SK-N-SH (cell line): ENCODE measurements at regions not wholly inside any gene's neighbourhood (a gene's known extent, or its start where the extent isn't known, plus 50 kb on each side); places are given as distances from the start of the nearest gene placed in this dataset.

Experiments used
- CTCF ChIA-PET: fragments of 300-600, 350-600 bp; formaldehyde crosslinking; extraction: SDS; loops from one replicate; lab custom pipeline; 2021; lab: Yijun Ruan, JAX
- POLR2A ChIA-PET: fragments of 350-600 bp; sonication (Branson Sonifier 250); formaldehyde crosslinking; extraction: SDS; loops from one replicate; lab custom pipeline; 2020; ENCODE audit warnings: antibody characterized with exemption, inconsistent platforms; lab: Yijun Ruan, JAX
- DNase-seq: peaks from one replicate; pipeline ENCODE4 v3.0.0; 2012
- H2AFZ ChIP-seq: fragments of 200-600 bp; sonication (generic); 2 replicates; pipeline ENCODE4 v1.8.1; 2016; ENCODE audit warnings: antibody characterized with exemption, mild to moderate bottlenecking, low read depth
- H3F3A ChIP-seq: fragments of 200-600 bp; sonication (generic); replicated peaks from 2 replicates; pipeline ENCODE3; 2016; ENCODE audit warnings: antibody characterized with exemption, mild to moderate bottlenecking; ENCODE audit not compliant: insufficient read depth
- H3K27ac ChIP-seq, 2 experiments: fragments of 200-500 bp in 1 of 2; fragments of 200-600 bp in 1 of 2; sonication (Bioruptor generic) in 1 of 2; sonication (generic), shearing (Covaris generic) in 1 of 2; 2 replicates each; pipeline versions ENCODE4 v1.5.1 to v1.6.1; 2014 to 2016; ENCODE audit warnings: low read depth in 2 of 2, inconsistent platforms in 1 of 2, low read length in 1 of 2, mild to moderate bottlenecking in 1 of 2, mixed read lengths in 1 of 2
- H3K27me3 ChIP-seq: fragments of 200-600 bp; sonication (generic), shearing (Covaris generic); 2 replicates; pipeline ENCODE4 v1.6.1; 2016; ENCODE audit warnings: mixed run types; ENCODE audit not compliant: insufficient read depth
- H3K36me3 ChIP-seq, 2 experiments: fragments of 200-500 bp in 1 of 2; fragments of 200-600 bp in 1 of 2; sonication (Bioruptor generic) in 1 of 2; sonication (generic) in 1 of 2; replicated peaks in 1 of 2; 2 replicates each; pipeline versions ENCODE3 to v1.5.1; 2014 to 2016; ENCODE audit warnings: low read length in 1 of 2, mild to moderate bottlenecking in 1 of 2; ENCODE audit not compliant: insufficient read depth in 2 of 2, control insufficient read depth in 1 of 2
- H3K4me1 ChIP-seq, 2 experiments: fragments of 200-500 bp in 1 of 2; fragments of 200-600 bp in 1 of 2; sonication (Bioruptor generic) in 1 of 2; sonication (generic), shearing (Covaris generic) in 1 of 2; 2 replicates each; pipeline versions ENCODE4 v1.5.1 to v1.6.1; 2014 to 2016; ENCODE audit warnings: low read depth in 1 of 2, low read length in 1 of 2, mixed run types in 1 of 2; ENCODE audit not compliant: insufficient read depth in 2 of 2, control insufficient read depth in 1 of 2
- H3K4me2 ChIP-seq: fragments of 200-600 bp; sonication (generic), shearing (Covaris generic); 2 replicates; pipeline ENCODE4 v1.6.1; 2017; ENCODE audit warnings: mixed run types
- H3K4me3 ChIP-seq, 2 experiments: fragments of 200-500 bp in 1 of 2; fragments of 200-600 bp in 1 of 2; sonication (Bioruptor generic) in 1 of 2; sonication (generic), shearing (Covaris generic) in 1 of 2; 2 replicates each; pipeline versions ENCODE4 v1.5.1 to v1.8.1; 2014 to 2016; ENCODE audit warnings: low read depth in 2 of 2, inconsistent platforms in 1 of 2, low read length in 1 of 2, mild to moderate bottlenecking in 1 of 2, mixed read lengths in 1 of 2, moderate library complexity in 1 of 2
- H3K79me2 ChIP-seq: fragments of 200-600 bp; sonication (generic); 2 replicates; pipeline ENCODE4 v1.8.1; 2017; ENCODE audit warnings: mild to moderate bottlenecking; ENCODE audit not compliant: insufficient read depth
- H3K9ac ChIP-seq: fragments of 200-600 bp; sonication (generic); 2 replicates; pipeline ENCODE4 v1.6.1; 2017; ENCODE audit warnings: mixed run types
- H3K9me2 ChIP-seq: fragments of 200-600 bp; sonication (generic); 2 replicates; pipeline ENCODE4 v1.6.1; 2017; ENCODE audit warnings: mixed run types
- H3K9me3 ChIP-seq: fragments of 200-600 bp; sonication (generic); 2 replicates; pipeline ENCODE4 v1.6.1; 2017; ENCODE audit warnings: mixed run types, mild to moderate bottlenecking, moderate library complexity
- H4K20me1 ChIP-seq: fragments of 200-600 bp; sonication (generic); 2 replicates; pipeline ENCODE4 v1.6.1; 2017; ENCODE audit warnings: mild to moderate bottlenecking, mixed run types; ENCODE audit not compliant: insufficient read depth
- EP300 ChIP-seq, 2 experiments: IDR thresholded peaks; 2 replicates each; pipeline versions ENCODE4 v1.4.0 to v1.6.1; 2012; ENCODE audit warnings: borderline replicate concordance in 1 of 2, low read depth in 1 of 2, low read length in 1 of 2
- EZH2phosphoT487 ChIP-seq: fragments of 200-600 bp; sonication (generic); IDR thresholded peaks from 2 replicates; pipeline ENCODE4 v1.6.1; 2017; ENCODE audit warnings: low read depth, mixed run types, mild to moderate bottlenecking, antibody characterized with exemption, moderate library complexity, borderline replicate concordance
- FOXM1 ChIP-seq: IDR thresholded peaks from 2 replicates; pipeline ENCODE4 v1.4.0; 2012; ENCODE audit warnings: low read depth, mild to moderate bottlenecking
- GABPA ChIP-seq: IDR thresholded peaks from 2 replicates; pipeline ENCODE4 v1.4.0; 2012; ENCODE audit warnings: low read depth, mild to moderate bottlenecking
- GATA2 ChIP-seq: sonication (generic); formaldehyde crosslinking; IDR thresholded peaks from 2 replicates; pipeline ENCODE4 v1.5.0; 2020; ENCODE audit warnings: mild to moderate bottlenecking, missing genetic modification reagents
- IRF3 ChIP-seq: fragments of 150-350 bp; IDR thresholded peaks from 2 replicates; pipeline ENCODE4 v1.6.1; 2016; ENCODE audit warnings: mild to moderate bottlenecking, low read depth, low read length
- MAX ChIP-seq: IDR thresholded peaks from 2 replicates; pipeline ENCODE4 v1.4.0; 2012; ENCODE audit warnings: low read depth
- MEF2A ChIP-seq: IDR thresholded peaks from 2 replicates; pipeline ENCODE4 v1.4.0; 2012; ENCODE audit warnings: low read depth, borderline replicate concordance
- MXI1 ChIP-seq: IDR thresholded peaks from 2 replicates; pipeline ENCODE4 v1.6.1; 2012; ENCODE audit warnings: mild to moderate bottlenecking, low read depth, low read length, improper control_type of control experiment
- NRF1 ChIP-seq: IDR thresholded peaks from 2 replicates; pipeline ENCODE4 v1.6.1; 2012; ENCODE audit warnings: low read depth, mild to moderate bottlenecking, low read length
- PBX3 ChIP-seq: IDR thresholded peaks from 2 replicates; pipeline ENCODE4; 2012
- POLR2AphosphoS5 ChIP-seq: IDR thresholded peaks from 2 replicates; pipeline ENCODE4 v1.6.1; 2012; ENCODE audit warnings: low read depth, low read length
- RCOR1 ChIP-seq: fragments of 150-350 bp; IDR thresholded peaks from 2 replicates; pipeline ENCODE4 v1.6.1; 2017; ENCODE audit warnings: antibody characterized with exemption, low read length
- RFX5 ChIP-seq: IDR thresholded peaks from 2 replicates; pipeline ENCODE4 v1.6.1; 2012; ENCODE audit warnings: mild to moderate bottlenecking, improper control_type of control experiment, low read length
- SMC3 ChIP-seq: IDR thresholded peaks from 2 replicates; pipeline ENCODE4 v1.6.1; 2012; ENCODE audit warnings: low read depth, low read length, improper control_type of control experiment
- TAF1 ChIP-seq: IDR thresholded peaks from 2 replicates; pipeline ENCODE4 v1.6.1; 2012; ENCODE audit warnings: low read depth, mild to moderate bottlenecking, low read length, moderate library complexity, borderline replicate concordance
- TCF12 ChIP-seq: IDR thresholded peaks from 2 replicates; pipeline ENCODE4 v1.4.0; 2012
- USF1 ChIP-seq: IDR thresholded peaks from 2 replicates; pipeline ENCODE4 v1.4.0; 2012; ENCODE audit warnings: low read depth, borderline replicate concordance
- USF2 ChIP-seq: fragments of 150-350 bp; IDR thresholded peaks from 2 replicates; pipeline ENCODE4 v1.6.1; 2017; ENCODE audit warnings: antibody characterized with exemption, low read length, low read depth, borderline replicate concordance
- WGBS: methylation state at CpG from one replicate; pipeline ENCODE4 v1.1.6; 2017; ENCODE audit warnings: low lambda C conversion rate; 5-methylcytosine and 5-hydroxymethylcytosine counted together
- TF ChIP-seq, protein P1 (sequence below): fragments of 200-600 bp; sonication (generic); IDR thresholded peaks from 2 replicates; pipeline ENCODE4 v1.6.1; 2017; ENCODE audit warnings: antibody characterized with exemption, mild to moderate bottlenecking, moderate library complexity

GRCh38 chr18:73288813-73289212 is 421.0 kb upstream of the NETO1 start:
- no peak overlapping the region for H3K9ac ChIP-seq
- no peaks in the 10 kb centered on the region for H3K36me3 ChIP-seq
- H3K9me2 ChIP-seq: no peaks in the 10 kb centered on the region
- H3K9me3 ChIP-seq: no peaks in the 10 kb centered on the region
- ChIA-PET CTCF (no interaction called here), POLR2A (no interaction called here)
- H3K27me3 ChIP-seq: no peaks in the 10 kb centered on the region; the same call in 1 of the 2 replicates
- H3K4me1 ChIP-seq: no peaks in the 10 kb centered on the region
- H3K27ac ChIP-seq: no peak overlapping the region
- no peaks in the 10 kb centered on the region for H4K20me1 ChIP-seq
- no peak for TF ChIP-seq EZH2phosphoT487
- no peak for TF ChIP-seq IRF3
- no peak for TF ChIP-seq GABPA
- TF ChIP-seq EP300 (IDR thresholded peaks at IDR 0.05; ENCODE audit: borderline replicate concordance in 1 of 2, low read depth in 1 of 2, low read length in 1 of 2): no peak
- no peak for TF ChIP-seq SMC3
- no peak for TF ChIP-seq MXI1
- TF ChIP-seq TCF12: no peak
- no peak for TF ChIP-seq POLR2AphosphoS5
- no peak for TF ChIP-seq MEF2A
- TF ChIP-seq NRF1: no peak
- TF ChIP-seq PBX3: no peak
- no peak for TF ChIP-seq USF1
- no peak for TF ChIP-seq FOXM1
- no peak for TF ChIP-seq RCOR1
- no peak overlapping the region for H2AFZ ChIP-seq
- no peak overlapping the region for H3K4me3 ChIP-seq
- H3K4me2 ChIP-seq: no peak overlapping the region
- H3F3A ChIP-seq: no peaks in the 10 kb centered on the region
- DNase-seq: no peak
- H3K79me2 ChIP-seq: no peaks in the 10 kb centered on the region
- WGBS: 6% methylated on average over 3 of the region's 3 CpGs

DNA sequence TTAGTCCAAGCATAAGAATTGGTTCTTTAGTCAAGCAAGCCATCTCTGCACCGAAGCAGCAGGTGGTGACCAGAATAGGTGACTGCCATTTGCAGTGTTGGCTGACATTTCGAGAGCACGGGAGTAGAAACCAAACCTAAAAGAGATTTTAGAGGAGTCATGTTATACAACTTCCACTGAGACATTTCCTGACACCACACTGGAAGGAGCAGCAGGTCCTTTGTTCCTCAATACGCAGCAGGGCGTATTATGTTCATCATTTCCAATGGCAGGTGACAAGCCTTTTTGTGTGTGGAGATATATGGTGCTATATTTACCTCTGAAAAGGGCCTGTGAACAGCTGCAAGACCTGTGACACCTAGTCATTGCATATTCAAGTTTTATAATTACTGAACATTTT is 418.8 kb upstream of the NETO1 start:
- 20% methylated on average over 5 of the region's 5 CpGs for WGBS
- Histone ChIP-seq H3K79me2 (no peaks in the 10 kb centered on the region), H3F3A (no peaks in the 10 kb centered on the region), H3K27me3 (no peaks in the 10 kb centered on the region; the same call in 1 of the 2 replicates), H3K9me3 (no peaks in the 10 kb centered on the region), H3K27ac (no peak overlapping the region), H3K4me1 (no peaks in the 10 kb centered on the region), H4K20me1 (no peaks in the 10 kb centered on the region), H3K4me3 (no peak overlapping the region), H2AFZ (no peak overlapping the region), H3K36me3 (no peaks in the 10 kb centered on the region), H3K9ac (no peak overlapping the region), H3K9me2 (no peaks in the 10 kb centered on the region), H3K4me2 (no peak overlapping the region)
- POLR2A ChIA-PET: no interaction called here
- CTCF ChIA-PET: no interaction called here
- TF ChIP-seq RCOR1 (no peak), FOXM1 (no peak), USF2 (no peak), RFX5 (no peak), SMC3 (no peak), TAF1 (no peak), POLR2AphosphoS5 (no peak), GATA2 (no peak), GABPA (no peak), MAX (no peak)
- TF ChIP-seq, protein P1, sequence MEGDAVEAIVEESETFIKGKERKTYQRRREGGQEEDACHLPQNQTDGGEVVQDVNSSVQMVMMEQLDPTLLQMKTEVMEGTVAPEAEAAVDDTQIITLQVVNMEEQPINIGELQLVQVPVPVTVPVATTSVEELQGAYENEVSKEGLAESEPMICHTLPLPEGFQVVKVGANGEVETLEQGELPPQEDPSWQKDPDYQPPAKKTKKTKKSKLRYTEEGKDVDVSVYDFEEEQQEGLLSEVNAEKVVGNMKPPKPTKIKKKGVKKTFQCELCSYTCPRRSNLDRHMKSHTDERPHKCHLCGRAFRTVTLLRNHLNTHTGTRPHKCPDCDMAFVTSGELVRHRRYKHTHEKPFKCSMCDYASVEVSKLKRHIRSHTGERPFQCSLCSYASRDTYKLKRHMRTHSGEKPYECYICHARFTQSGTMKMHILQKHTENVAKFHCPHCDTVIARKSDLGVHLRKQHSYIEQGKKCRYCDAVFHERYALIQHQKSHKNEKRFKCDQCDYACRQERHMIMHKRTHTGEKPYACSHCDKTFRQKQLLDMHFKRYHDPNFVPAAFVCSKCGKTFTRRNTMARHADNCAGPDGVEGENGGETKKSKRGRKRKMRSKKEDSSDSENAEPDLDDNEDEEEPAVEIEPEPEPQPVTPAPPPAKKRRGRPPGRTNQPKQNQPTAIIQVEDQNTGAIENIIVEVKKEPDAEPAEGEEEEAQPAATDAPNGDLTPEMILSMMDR: no peak
- no peak for DNase-seq
